ENCODE measurements at regions not wholly inside any gene's neighbourhood (a gene's known extent, or its start where the extent isn't known, plus 50 kb on each side); places are given as distances from the start of the nearest gene placed in this dataset.

GRCh38 chr2:19695706-19696105 lies 206.1 kb downstream of the TTC32 start:
- TF ChIP-seq YY1 (IDR thresholded peaks at IDR 0.05; ENCODE audit: insufficient read depth, insufficient read length) (no peak), ZNF274 (IDR thresholded peaks at IDR 0.05; ENCODE audit: low read depth, low read length) (no peak), SUZ12 (IDR thresholded peaks at IDR 0.05; ENCODE audit: extremely low read depth, insufficient read depth, insufficient read length) (no peak)
- Histone ChIP-seq H3K9me3 (ENCODE audit: insufficient read depth, low read length) (peaks cover 12% of the 10 kb centered on the region; the same call in 1 of the 2 replicates), H3K27me3 (ENCODE audit: insufficient read depth, insufficient read length) (no peaks in the 10 kb centered on the region), H3K36me3 (ENCODE audit: insufficient read depth, insufficient read length, low read length) (no peaks in the 10 kb centered on the region), H3K9ac (ENCODE audit: insufficient read length, low read depth) (no peak overlapping the region), H3K4me3 (ENCODE audit: insufficient read length, low read depth) (no peak overlapping the region), H3K4me1 (ENCODE audit: insufficient read depth, insufficient read length) (no peaks in the 10 kb centered on the region)
- no peak for DNase-seq (ENCODE audit: low read depth, low spot score)

- Histone ChIP-seq H3K27me3 (ENCODE audit: insufficient read depth, insufficient read length) (no peaks in the 10 kb centered on the region), H3K9me3 (ENCODE audit: insufficient read depth, low read length) (peaks cover 2% of the 10 kb centered on the region; the same call in 1 of the 2 replicates), H3K4me1 (ENCODE audit: insufficient read depth, insufficient read length) (no peaks in the 10 kb centered on the region), H3K9ac (ENCODE audit: insufficient read length, low read depth) (no peak overlapping the region), H3K36me3 (ENCODE audit: insufficient read depth, insufficient read length, low read length) (no peaks in the 10 kb centered on the region), H3K4me3 (ENCODE audit: insufficient read length, low read depth) (no peak overlapping the region)
- no peak for DNase-seq (ENCODE audit: low read depth, low spot score)
- TF ChIP-seq YY1 (IDR thresholded peaks at IDR 0.05; ENCODE audit: insufficient read depth, insufficient read length) (no peak), ZNF274 (IDR thresholded peaks at IDR 0.05; ENCODE audit: low read depth, low read length) (no peak), SUZ12 (IDR thresholded peaks at IDR 0.05; ENCODE audit: extremely low read depth, insufficient read depth, insufficient read length) (no peak)
Observed at GRCh38 chr2:19691892-19692291, 209.9 kb downstream of the TTC32 start.

- Histone ChIP-seq H3K4me1 (ENCODE audit: insufficient read depth, insufficient read length) (no peaks in the 10 kb centered on the region), H3K27me3 (ENCODE audit: insufficient read depth, insufficient read length) (no peaks in the 10 kb centered on the region), H3K4me3 (ENCODE audit: insufficient read length, low read depth) (no peak overlapping the region), H3K9ac (ENCODE audit: insufficient read length, low read depth) (no peak overlapping the region), H3K36me3 (ENCODE audit: insufficient read depth, insufficient read length, low read length) (no peaks in the 10 kb centered on the region), H3K9me3 (ENCODE audit: insufficient read depth, low read length) (no peaks in the 10 kb centered on the region)
- no peak for TF ChIP-seq YY1 (IDR thresholded peaks at IDR 0.05; ENCODE audit: insufficient read depth, insufficient read length)
- no peak for TF ChIP-seq ZNF274 (IDR thresholded peaks at IDR 0.05; ENCODE audit: low read depth, low read length)
- no peak for DNase-seq (ENCODE audit: low read depth, low spot score)
Observed at GRCh38 chr2:19690429-19690828, 211.4 kb downstream of the TTC32 start.

- Histone ChIP-seq H3K9me3 (ENCODE audit: insufficient read depth, low read length) (no peaks in the 10 kb centered on the region), H3K4me3 (ENCODE audit: insufficient read length, low read depth) (no peak overlapping the region), H3K4me1 (ENCODE audit: insufficient read depth, insufficient read length) (no peaks in the 10 kb centered on the region), H3K9ac (ENCODE audit: insufficient read length, low read depth) (no peak overlapping the region), H3K27me3 (ENCODE audit: insufficient read depth, insufficient read length) (no peaks in the 10 kb centered on the region), H3K36me3 (ENCODE audit: insufficient read depth, insufficient read length, low read length) (no peaks in the 10 kb centered on the region)
- DNase-seq (ENCODE audit: low read depth, low spot score) = no peak
- TF ChIP-seq YY1 (IDR thresholded peaks at IDR 0.05; ENCODE audit: insufficient read depth, insufficient read length) (no peak), ZNF274 (IDR thresholded peaks at IDR 0.05; ENCODE audit: low read depth, low read length) (no peak), SUZ12 (IDR thresholded peaks at IDR 0.05; ENCODE audit: extremely low read depth, insufficient read depth, insufficient read length) (no peak)
Observed at GRCh38 chr2:19689646-19690168, 212.1 kb downstream of the TTC32 start.

GRCh38 chr2:19688059-19688458 lies 213.7 kb downstream of the TTC32 start:
- no peaks in the 10 kb centered on the region for H3K27me3 ChIP-seq (ENCODE audit: insufficient read depth, insufficient read length)
- H3K36me3 ChIP-seq (ENCODE audit: insufficient read depth, insufficient read length, low read length) = no peaks in the 10 kb centered on the region
- H3K9ac ChIP-seq (ENCODE audit: insufficient read length, low read depth) = no peak overlapping the region
- H3K4me3 ChIP-seq (ENCODE audit: insufficient read length, low read depth) = no peak overlapping the region
- no peak for DNase-seq (ENCODE audit: low read depth, low spot score)
- no peaks in the 10 kb centered on the region for H3K9me3 ChIP-seq (ENCODE audit: insufficient read depth, low read length)
- TF ChIP-seq ZNF274 (IDR thresholded peaks at IDR 0.05; ENCODE audit: low read depth, low read length) (no peak), YY1 (IDR thresholded peaks at IDR 0.05; ENCODE audit: insufficient read depth, insufficient read length) (no peak), SUZ12 (IDR thresholded peaks at IDR 0.05; ENCODE audit: extremely low read depth, insufficient read depth, insufficient read length) (no peak)
- H3K4me1 ChIP-seq (ENCODE audit: insufficient read depth, insufficient read length) = no peaks in the 10 kb centered on the region

GRCh38 chr2:19687017-19687659 lies 214.6 kb downstream of the TTC32 start:
- TF ChIP-seq YY1 (IDR thresholded peaks at IDR 0.05; ENCODE audit: insufficient read depth, insufficient read length) = no peak
- TF ChIP-seq ZNF274 (IDR thresholded peaks at IDR 0.05; ENCODE audit: low read depth, low read length) = no peak
- no peak for TF ChIP-seq SUZ12 (IDR thresholded peaks at IDR 0.05; ENCODE audit: extremely low read depth, insufficient read depth, insufficient read length)
- no peak overlapping the region for H3K4me3 ChIP-seq (ENCODE audit: insufficient read length, low read depth)
- no peaks in the 10 kb centered on the region for H3K36me3 ChIP-seq (ENCODE audit: insufficient read depth, insufficient read length, low read length)
- DNase-seq (ENCODE audit: low read depth, low spot score) = no peak
- no peaks in the 10 kb centered on the region for H3K27me3 ChIP-seq (ENCODE audit: insufficient read depth, insufficient read length)
- no peaks in the 10 kb centered on the region for H3K9me3 ChIP-seq (ENCODE audit: insufficient read depth, low read length)
- H3K4me1 ChIP-seq (ENCODE audit: insufficient read depth, insufficient read length) = no peaks in the 10 kb centered on the region
- H3K9ac ChIP-seq (ENCODE audit: insufficient read length, low read depth) = no peak overlapping the region

- H3K4me3 ChIP-seq (ENCODE audit: insufficient read length, low read depth) = no peak overlapping the region
- no peaks in the 10 kb centered on the region for H3K36me3 ChIP-seq (ENCODE audit: insufficient read depth, insufficient read length, low read length)
- TF ChIP-seq SUZ12 (IDR thresholded peaks at IDR 0.05; ENCODE audit: extremely low read depth, insufficient read depth, insufficient read length) (no peak), ZNF274 (IDR thresholded peaks at IDR 0.05; ENCODE audit: low read depth, low read length) (no peak), YY1 (IDR thresholded peaks at IDR 0.05; ENCODE audit: insufficient read depth, insufficient read length) (no peak)
- H3K9ac ChIP-seq (ENCODE audit: insufficient read length, low read depth) = no peak overlapping the region
- DNase-seq (ENCODE audit: low read depth, low spot score) = no peak
- no peaks in the 10 kb centered on the region for H3K9me3 ChIP-seq (ENCODE audit: insufficient read depth, low read length)
- no peaks in the 10 kb centered on the region for H3K4me1 ChIP-seq (ENCODE audit: insufficient read depth, insufficient read length)
- no peaks in the 10 kb centered on the region for H3K27me3 ChIP-seq (ENCODE audit: insufficient read depth, insufficient read length)
Observed at GRCh38 chr2:19686439-19686838, 215.3 kb downstream of the TTC32 start.
